ENCODE measurements at regions not wholly inside any gene's neighbourhood (a gene's known extent, or its start where the extent isn't known, plus 50 kb on each side); places are given as distances from the start of the nearest gene placed in this dataset.

DNA sequence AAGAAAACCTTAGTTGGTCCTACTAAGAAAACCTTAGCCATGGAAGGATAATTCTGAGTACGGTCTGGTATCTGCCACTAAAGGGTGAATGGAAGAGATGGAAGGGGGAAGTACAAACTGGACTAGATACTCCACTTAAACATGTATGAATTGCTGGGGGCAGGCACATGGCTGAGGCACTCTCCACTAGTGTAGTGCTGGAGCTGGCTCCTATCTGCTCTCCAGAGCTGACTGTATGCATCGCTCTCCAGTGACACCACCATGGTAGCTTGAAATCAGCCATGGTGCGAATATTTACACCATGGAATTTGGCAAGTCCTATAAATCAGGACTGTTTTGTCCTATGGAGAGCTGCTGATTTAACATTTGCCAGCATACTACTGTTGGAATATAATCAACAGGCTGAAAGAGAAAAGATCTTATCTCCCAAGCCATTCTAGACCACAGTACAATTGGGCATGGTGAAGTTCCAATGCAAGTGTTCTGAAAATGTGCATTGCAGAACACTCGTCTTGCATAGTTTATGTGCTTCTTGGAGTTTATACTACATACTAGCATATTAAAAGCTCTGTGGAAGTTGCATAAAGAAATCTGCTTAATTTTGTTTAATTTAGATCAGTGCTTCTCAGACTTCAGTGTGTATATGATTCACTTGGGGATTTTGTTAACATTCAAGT lies 277.4 kb downstream of the TDRD15 start:
- no peak overlapping the region for H3K4me2 ChIP-seq (ENCODE audit: low read depth, low read length, poor library complexity, severe bottlenecking)
- no peaks in the 10 kb centered on the region for H4K20me1 ChIP-seq (ENCODE audit: low read depth, low read length)
- no peaks in the 10 kb centered on the region for H3K79me2 ChIP-seq (ENCODE audit: insufficient read depth, low read length)
- H3K9ac ChIP-seq (ENCODE audit: low read length) = no peak overlapping the region
- H2AFZ ChIP-seq (ENCODE audit: low read depth, low read length, severe bottlenecking) = no peak overlapping the region
- no peaks in the 10 kb centered on the region for H3K36me3 ChIP-seq (ENCODE audit: low read length)
- no peaks in the 10 kb centered on the region for H3K9me2 ChIP-seq (replicated peaks; ENCODE audit: insufficient read depth, low read length)
- no peak overlapping the region for H3K4me3 ChIP-seq (ENCODE audit: insufficient read depth, low read length, poor library complexity, severe bottlenecking)
- H3K27ac ChIP-seq (ENCODE audit: low read depth, low read length) = no peak overlapping the region
- no peaks in the 10 kb centered on the region for H3F3A ChIP-seq (ENCODE audit: insufficient read depth)
- no peaks in the 10 kb centered on the region for H3K27me3 ChIP-seq (ENCODE audit: low read length)
- TF ChIP-seq EZH2phosphoT487 (conservative IDR thresholded peaks at IDR 0.05; ENCODE audit: low read length) = no peak
- no peak for TF ChIP-seq CTCF (IDR thresholded peaks at IDR 0.05; ENCODE audit: insufficient read depth, low read length, poor library complexity, severe bottlenecking)
- H3K9me3 ChIP-seq (ENCODE audit: insufficient read depth, low read length) = no peaks in the 10 kb centered on the region

- H3K4me2 ChIP-seq (ENCODE audit: low read depth, low read length, poor library complexity, severe bottlenecking) = no peak overlapping the region
- no peak overlapping the region for H3K27ac ChIP-seq (ENCODE audit: low read depth, low read length)
- H4K20me1 ChIP-seq (ENCODE audit: low read depth, low read length) = no peaks in the 10 kb centered on the region
These were observed 280.4 kb downstream of the TDRD15 start for GRCh38 chr2:21404137-21404536.

DNA sequence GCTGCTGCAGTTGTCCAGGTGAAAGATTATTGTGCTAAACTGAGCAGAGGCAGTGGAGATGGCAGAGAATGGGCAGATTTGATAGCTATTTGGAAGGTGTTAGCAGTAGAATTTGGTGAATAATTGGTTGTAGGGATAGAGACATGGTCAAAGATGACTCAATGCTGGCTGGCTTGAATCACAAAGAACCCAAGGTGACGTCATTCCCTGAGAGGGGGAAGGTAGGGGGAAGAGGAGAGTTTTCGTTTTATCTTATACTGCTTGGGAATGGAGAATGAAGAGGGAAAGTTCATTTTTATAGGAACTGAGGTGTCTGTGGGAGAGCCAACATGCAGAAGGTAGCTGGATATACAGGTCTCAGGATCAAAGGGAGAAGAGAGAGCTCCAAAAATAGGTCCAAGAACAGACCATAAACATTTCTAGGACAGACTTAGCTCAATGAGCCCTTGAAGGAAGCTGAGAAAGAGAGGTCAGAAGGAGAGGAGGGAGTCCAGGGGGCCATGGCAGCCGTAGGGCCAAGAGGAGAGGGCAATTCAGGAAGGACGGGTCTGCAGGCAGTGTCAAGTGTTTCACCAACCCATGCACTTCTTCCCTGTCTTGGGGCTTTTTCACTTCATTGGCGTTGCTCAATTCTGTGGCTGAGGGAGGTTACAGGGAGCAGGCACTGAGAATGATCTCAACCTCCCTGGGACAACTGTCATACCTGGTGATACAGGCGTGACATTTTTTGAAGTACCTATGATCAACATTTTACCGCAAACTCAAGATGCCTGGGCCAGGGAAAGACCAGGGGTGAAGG lies 281.3 kb downstream of the TDRD15 start:
- Histone ChIP-seq H3K9me3 (ENCODE audit: insufficient read depth, low read length) (no peaks in the 10 kb centered on the region), H2AFZ (ENCODE audit: low read depth, low read length, severe bottlenecking) (no peak overlapping the region)

More at GRCh38 chr2:21404137-21404536, 280.4 kb downstream of the TDRD15 start:
- Histone ChIP-seq H3K9me3 (ENCODE audit: insufficient read depth, low read length) (no peaks in the 10 kb centered on the region), H3K27me3 (ENCODE audit: low read length) (no peaks in the 10 kb centered on the region), H3K36me3 (ENCODE audit: low read length) (no peaks in the 10 kb centered on the region), H3K9ac (ENCODE audit: low read length) (no peak overlapping the region), H3K9me2 (replicated peaks; ENCODE audit: insufficient read depth, low read length) (no peaks in the 10 kb centered on the region), H3K4me3 (ENCODE audit: insufficient read depth, low read length, poor library complexity, severe bottlenecking) (no peak overlapping the region), H3F3A (ENCODE audit: insufficient read depth) (no peaks in the 10 kb centered on the region), H2AFZ (ENCODE audit: low read depth, low read length, severe bottlenecking) (no peak overlapping the region), H3K79me2 (ENCODE audit: insufficient read depth, low read length) (no peaks in the 10 kb centered on the region)
- TF ChIP-seq CTCF (IDR thresholded peaks at IDR 0.05; ENCODE audit: insufficient read depth, low read length, poor library complexity, severe bottlenecking) = no peak
- TF ChIP-seq EZH2phosphoT487 (conservative IDR thresholded peaks at IDR 0.05; ENCODE audit: low read length) = no peak

More for the DNA sequence above, 281.3 kb downstream of the TDRD15 start:
- H3K27me3 ChIP-seq (ENCODE audit: low read length) = no peaks in the 10 kb centered on the region
- no peaks in the 10 kb centered on the region for H4K20me1 ChIP-seq (ENCODE audit: low read depth, low read length)
- H3K4me2 ChIP-seq (ENCODE audit: low read depth, low read length, poor library complexity, severe bottlenecking) = no peak overlapping the region
- no peaks in the 10 kb centered on the region for H3K79me2 ChIP-seq (ENCODE audit: insufficient read depth, low read length)
- no peak overlapping the region for H3K4me3 ChIP-seq (ENCODE audit: insufficient read depth, low read length, poor library complexity, severe bottlenecking)
- H3K36me3 ChIP-seq (ENCODE audit: low read length) = no peaks in the 10 kb centered on the region
- H3K9ac ChIP-seq (ENCODE audit: low read length) = no peak overlapping the region
- TF ChIP-seq CTCF (IDR thresholded peaks at IDR 0.05; ENCODE audit: insufficient read depth, low read length, poor library complexity, severe bottlenecking) (no peak), EZH2phosphoT487 (conservative IDR thresholded peaks at IDR 0.05; ENCODE audit: low read length) (no peak)
- no peaks in the 10 kb centered on the region for H3F3A ChIP-seq (ENCODE audit: insufficient read depth)
- no peak overlapping the region for H3K27ac ChIP-seq (ENCODE audit: low read depth, low read length)
- no peaks in the 10 kb centered on the region for H3K9me2 ChIP-seq (replicated peaks; ENCODE audit: insufficient read depth, low read length)
